Activated CD8-positive, alpha-beta memory T cell treated with anti-CD3 and anti-CD28 coated beads for 36 hours (primary cell): ENCODE measurements at regions not wholly inside any gene's neighbourhood (a gene's known extent, or its start where the extent isn't known, plus 50 kb on each side); places are given as distances from the start of the nearest gene placed in this dataset.

Experiments used
- CTCF ChIA-PET: fragments of 350-600 bp; sonication (Branson Sonifier 250); formaldehyde crosslinking; loops from one replicate; lab custom pipeline; 2021; ENCODE audit warnings: antibody characterized with exemption; lab: Charles Lee
- POLR2A ChIA-PET: fragments of 350-600 bp; sonication (Branson Sonifier 250); formaldehyde crosslinking; loops from one replicate; lab custom pipeline; 2021; ENCODE audit warnings: antibody characterized with exemption; lab: Charles Lee

GRCh38 chr15:36497901-36498300 lies 81.5 kb upstream of the CDIN1 start:
- POLR2A ChIA-PET, result no interaction called here
- CTCF ChIA-PET, result no interaction called here

- CTCF ChIA-PET, result no interaction called here
- POLR2A ChIA-PET, result no interaction called here
Measured at GRCh38 chr15:36498401-36498800, 81.0 kb upstream of the CDIN1 start.

DNA sequence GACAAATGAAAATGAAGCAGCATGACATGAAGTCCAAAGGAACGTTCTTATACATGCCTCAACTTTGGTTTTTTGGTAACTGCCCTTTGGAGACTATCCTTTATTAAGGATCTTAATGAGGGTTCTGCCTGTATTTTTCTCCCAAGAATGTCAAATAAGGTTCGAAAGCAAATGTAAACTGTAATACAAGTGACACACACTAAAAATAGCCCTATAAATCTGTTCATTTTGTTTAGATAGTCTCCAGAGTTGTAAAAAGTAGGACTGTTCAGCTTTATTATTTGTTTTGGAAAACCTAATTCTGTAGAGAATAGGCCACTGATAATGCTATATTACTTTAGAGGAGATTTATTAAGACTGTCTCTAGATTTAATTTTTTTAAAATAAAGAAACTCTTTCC lies 80.5 kb upstream of the CDIN1 start:
- POLR2A ChIA-PET, result no interaction called here
- CTCF ChIA-PET, result no interaction called here

DNA sequence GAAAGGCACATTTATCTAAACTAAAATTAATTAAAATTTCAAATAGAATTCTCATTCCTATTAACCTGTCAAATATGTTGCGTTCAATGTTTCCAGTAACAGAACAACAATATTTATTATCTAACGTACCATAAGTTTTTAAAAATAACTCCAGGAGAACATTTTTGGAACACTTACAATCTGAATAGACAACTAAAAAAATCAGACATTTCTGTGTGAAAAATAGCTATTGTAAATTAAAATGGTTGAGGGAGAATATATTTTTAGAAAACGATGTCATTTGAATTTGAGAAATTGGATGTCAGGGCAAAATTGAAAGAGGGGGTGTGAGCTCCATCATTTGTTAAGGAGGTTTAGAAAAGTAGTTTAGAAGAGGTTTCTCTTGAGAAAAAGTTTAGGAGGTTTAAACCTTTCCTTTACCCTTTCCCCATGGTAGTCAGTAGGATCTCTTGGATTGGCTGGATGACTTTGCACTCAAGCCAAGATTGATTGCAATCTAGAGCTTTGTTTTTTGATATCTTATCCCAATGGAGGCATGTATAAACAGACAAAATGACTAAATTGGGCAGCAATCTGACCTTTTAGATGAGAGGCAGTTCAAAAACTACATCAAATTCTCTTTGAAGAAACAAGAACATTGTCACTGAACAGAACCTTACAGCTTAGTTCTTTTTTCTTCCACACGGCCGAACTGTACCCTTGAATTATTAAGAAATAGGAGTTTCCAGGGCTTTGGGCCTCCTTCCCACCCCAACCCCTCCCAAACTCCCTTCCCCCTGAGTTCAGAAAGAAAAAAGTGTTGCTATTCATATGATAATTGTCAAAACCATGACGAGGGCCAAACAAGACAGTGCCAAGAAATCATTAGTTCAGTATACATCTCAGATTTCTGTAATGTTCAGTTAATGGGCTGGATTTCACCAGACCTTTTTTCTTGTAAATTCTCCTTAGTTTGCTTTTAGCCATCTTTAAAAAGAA lies 79.7 kb upstream of the CDIN1 start:
- CTCF ChIA-PET, result no interaction called here
- POLR2A ChIA-PET, result no interaction called here

DNA sequence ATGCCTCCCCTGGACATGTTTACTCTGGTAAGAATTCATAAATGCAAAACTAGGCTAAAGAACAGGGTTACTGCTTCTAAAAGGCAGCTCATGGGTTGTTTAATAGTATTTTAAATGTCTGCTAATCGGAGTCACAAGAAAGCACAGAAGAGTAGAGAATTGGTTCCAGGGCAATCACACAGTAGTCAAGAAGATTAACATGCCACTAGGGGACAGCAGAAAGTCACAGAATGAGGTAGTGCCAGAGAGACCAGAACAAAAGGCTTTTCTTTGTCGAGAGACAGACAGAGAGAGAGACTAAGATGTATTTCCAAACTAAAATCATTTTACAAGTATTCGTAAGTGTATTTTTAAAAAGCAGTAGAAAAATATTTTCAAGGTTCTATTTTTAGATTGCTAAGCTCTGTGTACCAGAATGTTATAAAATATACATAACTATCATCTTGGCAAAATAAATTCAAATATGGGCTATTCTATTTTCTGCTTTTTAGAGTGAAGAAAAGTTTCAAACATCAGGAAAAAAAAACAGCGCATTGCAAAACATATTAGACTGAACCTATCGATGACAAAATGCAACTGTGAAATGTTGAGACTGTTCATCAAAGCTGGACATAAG lies 78.3 kb upstream of the CDIN1 start:
- ChIA-PET CTCF (interaction anchor here (0.6 kb wide), 1 partner anchor 17 kb away, joined by 3 read pairs; no protein-coding TSS in a partner anchor), POLR2A (no interaction called here)

DNA sequence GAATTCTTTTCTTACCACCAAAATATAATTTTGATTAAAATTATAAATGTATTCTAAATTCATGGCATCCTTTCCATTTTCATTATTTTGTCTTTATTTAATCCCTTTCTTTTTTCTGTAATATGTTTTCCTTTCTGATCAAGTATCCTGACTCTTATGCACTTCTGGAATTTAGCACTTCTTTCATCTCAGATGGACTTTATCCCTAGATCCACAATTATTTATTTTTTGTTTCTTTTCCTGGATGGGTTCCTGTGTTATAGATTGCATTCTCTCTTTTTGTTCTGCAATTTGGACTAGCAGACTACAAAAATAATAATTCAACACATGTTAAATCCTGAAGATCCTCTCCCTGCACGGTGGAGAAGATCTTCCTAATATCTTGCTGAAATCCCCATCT lies 76.9 kb upstream of the CDIN1 start:
- ChIA-PET POLR2A (no interaction called here), CTCF (no interaction called here)

GRCh38 chr15:36506733-36507356 lies 72.6 kb upstream of the CDIN1 start:
- ChIA-PET CTCF (no interaction called here), POLR2A (no interaction called here)

DNA sequence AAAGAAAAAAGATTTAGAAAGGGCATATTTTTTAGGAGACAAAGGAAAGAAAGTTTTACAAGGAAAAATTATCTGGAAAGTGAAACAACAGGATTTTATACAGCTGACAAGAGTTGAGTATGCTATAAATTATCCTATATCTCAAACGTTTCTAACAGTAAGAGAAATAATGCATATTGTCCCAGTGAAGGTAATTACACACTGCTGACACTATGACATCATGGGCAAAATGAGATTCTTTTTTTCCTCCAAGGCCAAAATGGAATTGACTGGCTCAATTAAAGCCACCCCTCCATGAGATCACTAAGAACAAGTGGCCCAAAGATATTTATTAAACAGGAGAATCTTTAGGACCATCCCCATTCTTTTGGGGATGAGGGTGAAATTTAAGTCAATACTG lies 72.0 kb upstream of the CDIN1 start:
- ChIA-PET POLR2A (no interaction called here), CTCF (no interaction called here)

GRCh38 chr15:36511594-36511993 lies 67.8 kb upstream of the CDIN1 start:
- ChIA-PET CTCF (no interaction called here), POLR2A (no interaction called here)

GRCh38 chr15:36517758-36518157 lies 61.7 kb upstream of the CDIN1 start:
- CTCF ChIA-PET, result no interaction called here
- POLR2A ChIA-PET, result no interaction called here

DNA sequence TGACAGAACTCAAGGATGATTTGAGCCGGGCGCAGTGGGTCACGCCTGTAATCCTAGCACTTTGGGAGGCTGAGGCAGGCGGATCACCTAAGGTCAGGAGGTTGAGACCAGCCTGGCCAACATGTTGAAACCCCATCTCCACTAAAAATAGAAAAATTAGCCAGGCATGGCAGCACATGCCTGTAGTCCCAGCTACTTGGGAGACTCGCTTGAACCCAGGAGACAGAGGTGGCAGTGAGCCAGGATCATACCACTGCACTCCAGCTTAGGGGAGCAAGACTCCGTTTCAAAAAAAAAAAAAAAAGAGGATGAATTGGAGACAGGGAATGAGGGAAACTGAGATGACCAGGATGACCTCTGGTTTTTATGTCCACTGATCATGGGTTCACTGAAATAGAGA lies 60.4 kb upstream of the CDIN1 start:
- CTCF ChIA-PET, result no interaction called here
- POLR2A ChIA-PET, result no interaction called here

GRCh38 chr15:36525430-36525829 lies 54.0 kb upstream of the CDIN1 start:
- ChIA-PET POLR2A (no interaction called here), CTCF (no interaction called here)

DNA sequence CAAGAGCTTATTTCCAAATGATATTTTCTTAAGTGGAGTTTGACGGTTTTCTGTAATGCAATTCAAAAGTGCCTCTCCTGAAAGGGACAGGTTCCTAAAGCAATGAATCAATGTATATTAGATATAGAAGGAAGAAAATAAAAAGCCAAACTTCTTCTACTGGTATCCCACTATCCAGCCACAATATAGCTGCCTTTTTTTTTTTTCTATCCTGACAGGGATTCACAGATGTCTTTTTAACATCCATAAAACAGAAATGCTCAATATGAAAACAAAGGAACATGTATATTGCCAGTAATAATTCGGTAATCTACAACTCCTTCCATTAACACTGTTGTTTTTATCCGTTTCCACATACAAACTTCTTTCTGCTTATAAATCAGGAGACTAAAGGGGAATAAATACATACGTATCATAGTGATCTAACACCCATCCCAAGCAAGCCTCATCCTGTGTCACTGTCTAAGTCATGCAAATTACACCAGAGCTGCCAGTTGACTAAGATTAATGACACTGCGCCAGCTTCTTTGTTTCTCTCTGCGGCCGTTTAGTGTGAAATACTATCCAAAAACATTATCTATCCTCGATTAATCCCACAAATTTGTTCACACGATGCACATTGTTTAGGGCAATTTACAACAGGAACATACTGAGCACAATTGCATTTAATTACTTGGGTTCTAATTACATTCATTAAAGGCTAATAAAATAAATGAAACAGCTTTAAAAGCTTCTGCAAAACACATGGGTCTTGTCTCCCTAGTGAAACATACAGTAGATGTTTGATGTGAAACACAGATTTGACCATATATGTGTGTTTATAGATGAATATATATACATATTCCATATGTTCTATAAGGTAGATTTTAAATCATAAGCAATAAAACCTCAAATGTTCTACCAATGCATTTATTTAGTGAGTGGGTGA lies 51.9 kb upstream of the CDIN1 start:
- ChIA-PET CTCF (no interaction called here), POLR2A (no interaction called here)

- POLR2A ChIA-PET, result no interaction called here
- CTCF ChIA-PET, result no interaction called here
Measured at GRCh38 chr15:36529296-36530011, 50.0 kb upstream of the CDIN1 start.
